Kidney (tissue), 13 donors: ENCODE measurements at regions not wholly inside any gene's neighbourhood (a gene's known extent, or its start where the extent isn't known, plus 50 kb on each side); places are given as distances from the start of the nearest gene placed in this dataset.
A peak's percentile ranks its signal among the peaks of the same experiment; 100 is the strongest.

ENCODE experiments used
- DNase-seq, 5 donors: peaks; one replicate each; pipeline ENCODE4 v3.0.0-alpha.2; 2013 to 2020
- FAIRE-seq: peaks from 2 replicates; lab custom pipeline; 2012; peaks lifted over from hg19 to GRCh38; lab: Jason Lieb, UNC
- H3K27ac ChIP-seq, 2 donors: one replicate each; pipeline ENCODE4 v1.7.0; 2013; ENCODE audit warnings: low read depth in 2 of 2, low read length in 2 of 2, inconsistent platforms in 1 of 2
- H3K27me3 ChIP-seq: one replicate; pipeline ENCODE4 v1.7.1; 2013; ENCODE audit warnings: low read length, inconsistent platforms; ENCODE audit not compliant: control insufficient read depth, insufficient read depth
- H3K36me3 ChIP-seq, 3 donors: one replicate each; pipeline versions ENCODE4 v1.7.0 to v1.7.1; 2013; ENCODE audit warnings: low read length in 3 of 3, control low read depth in 1 of 3, inconsistent platforms in 1 of 3; ENCODE audit not compliant: insufficient read depth in 3 of 3, control insufficient read depth in 2 of 3
- H3K4me1 ChIP-seq, 3 donors: one replicate each; pipeline versions ENCODE4 v1.7.0 to v1.7.1; 2013; ENCODE audit warnings: low read length in 3 of 3, inconsistent platforms in 1 of 3, low read depth in 1 of 3; ENCODE audit not compliant: control insufficient read depth in 2 of 3, insufficient read depth in 2 of 3
- H3K4me3 ChIP-seq, 3 donors: one replicate each; pipeline versions ENCODE4 v1.7.0 to v1.8.1; 2013; ENCODE audit warnings: low read length in 3 of 3, control low read depth in 1 of 3, inconsistent platforms in 1 of 3
- H3K9ac ChIP-seq, 3 donors: one replicate each; pipeline versions ENCODE4 v1.7.0 to v1.7.1; 2013; ENCODE audit warnings: low read length in 3 of 3, control low read depth in 1 of 3, inconsistent platforms in 1 of 3
- H3K9me3 ChIP-seq, 3 donors: one replicate each; pipeline versions ENCODE4 v1.7.0 to v1.7.1; 2013; ENCODE audit warnings: low read length in 3 of 3, control low read depth in 1 of 3, inconsistent platforms in 1 of 3; ENCODE audit not compliant: control insufficient read depth in 2 of 3, insufficient read depth in 1 of 3
- intact Hi-C: fragments of 100-400 bp; cut with DNase I; formaldehyde crosslinking; loops from one replicate; pipeline ENCODE4 v1.11.1; 2022
- TF ChIP-seq, protein P1 (sequence below): IDR thresholded peaks from 3 replicates; pipeline ENCODE4 v1.5.1; 2012; ENCODE audit warnings: mild to moderate bottlenecking, moderate library complexity, borderline replicate concordance; ENCODE audit not compliant: insufficient read depth; ENCODE audit errors: extremely low read depth
- donor health status: control.
- donor health status: control.
- donor health status: control.
- donor health status: control.
- donor health status: control.
- donor health status: DM: yes; HTN: yes; CAD: no.
- donor health status: Normal renal cell carcinoma (clear cell type).

DNA sequence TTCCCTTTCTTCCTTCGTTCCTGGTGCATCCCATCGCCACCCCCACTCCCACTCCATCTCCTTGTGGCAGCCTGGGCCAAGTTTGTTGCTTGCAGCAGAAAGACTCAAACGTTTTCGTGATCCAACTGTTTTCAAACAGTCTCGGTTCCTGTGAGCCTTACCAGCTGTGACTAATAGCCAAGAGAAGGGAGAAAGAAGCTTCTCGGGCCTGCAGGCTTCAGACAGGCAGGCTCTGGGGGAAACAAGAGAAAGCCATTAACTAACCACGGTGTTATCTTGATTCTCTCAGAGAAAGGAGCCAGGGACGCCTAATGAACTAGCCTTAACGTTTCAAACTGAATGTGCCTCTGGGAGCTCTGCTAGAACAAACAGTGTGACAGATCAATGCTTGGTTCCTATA lies 742.0 kb downstream of the NR2F2 start:
- Histone ChIP-seq H3K27ac (no peak overlapping the region), H3K9ac (no peak overlapping the region), H3K9me3 (no peaks in the 10 kb centered on the region), H3K4me3 (no peak overlapping the region), H3K27me3 (no peaks in the 10 kb centered on the region), H3K4me1 (no peaks in the 10 kb centered on the region), H3K36me3 (no peaks in the 10 kb centered on the region)
- FAIRE-seq (no peak), DNase-seq (peak in 3 of 5 donors; percentile 26 to 82 (median 42))
- TF ChIP-seq, protein P1, sequence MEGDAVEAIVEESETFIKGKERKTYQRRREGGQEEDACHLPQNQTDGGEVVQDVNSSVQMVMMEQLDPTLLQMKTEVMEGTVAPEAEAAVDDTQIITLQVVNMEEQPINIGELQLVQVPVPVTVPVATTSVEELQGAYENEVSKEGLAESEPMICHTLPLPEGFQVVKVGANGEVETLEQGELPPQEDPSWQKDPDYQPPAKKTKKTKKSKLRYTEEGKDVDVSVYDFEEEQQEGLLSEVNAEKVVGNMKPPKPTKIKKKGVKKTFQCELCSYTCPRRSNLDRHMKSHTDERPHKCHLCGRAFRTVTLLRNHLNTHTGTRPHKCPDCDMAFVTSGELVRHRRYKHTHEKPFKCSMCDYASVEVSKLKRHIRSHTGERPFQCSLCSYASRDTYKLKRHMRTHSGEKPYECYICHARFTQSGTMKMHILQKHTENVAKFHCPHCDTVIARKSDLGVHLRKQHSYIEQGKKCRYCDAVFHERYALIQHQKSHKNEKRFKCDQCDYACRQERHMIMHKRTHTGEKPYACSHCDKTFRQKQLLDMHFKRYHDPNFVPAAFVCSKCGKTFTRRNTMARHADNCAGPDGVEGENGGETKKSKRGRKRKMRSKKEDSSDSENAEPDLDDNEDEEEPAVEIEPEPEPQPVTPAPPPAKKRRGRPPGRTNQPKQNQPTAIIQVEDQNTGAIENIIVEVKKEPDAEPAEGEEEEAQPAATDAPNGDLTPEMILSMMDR: no peak
- intact Hi-C loops: no loop called here

DNA sequence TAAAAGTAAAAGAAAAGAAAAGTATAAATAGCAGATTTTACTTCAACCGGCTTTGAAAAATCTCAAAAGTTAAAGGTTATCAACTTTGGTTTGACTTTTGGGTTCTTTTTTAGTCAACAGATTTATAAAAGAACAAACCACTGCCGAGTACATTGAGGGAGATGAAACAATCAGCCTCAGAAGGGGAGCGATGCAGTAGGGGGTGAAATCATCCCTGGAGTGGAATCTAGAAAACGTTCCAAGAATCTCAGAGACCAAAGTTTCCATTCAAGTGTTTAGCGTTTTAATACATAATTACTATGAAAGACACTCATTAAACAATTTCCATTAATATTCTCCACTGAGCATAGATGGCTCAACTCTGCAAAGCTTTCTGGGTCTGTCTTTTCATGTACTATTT lies 745.5 kb downstream of the NR2F2 start:
- Histone ChIP-seq H3K9ac (no peak overlapping the region), H3K36me3 (no peaks in the 10 kb centered on the region), H3K4me1 (no peaks in the 10 kb centered on the region), H3K4me3 (no peak overlapping the region), H3K9me3 (no peaks in the 10 kb centered on the region), H3K27me3 (no peaks in the 10 kb centered on the region), H3K27ac (no peak overlapping the region)
- FAIRE-seq (no peak), DNase-seq (peak in 1 of 5 donors; percentile 21)
- TF ChIP-seq, protein P1: no peak
- intact Hi-C loops: no loop called here

DNA sequence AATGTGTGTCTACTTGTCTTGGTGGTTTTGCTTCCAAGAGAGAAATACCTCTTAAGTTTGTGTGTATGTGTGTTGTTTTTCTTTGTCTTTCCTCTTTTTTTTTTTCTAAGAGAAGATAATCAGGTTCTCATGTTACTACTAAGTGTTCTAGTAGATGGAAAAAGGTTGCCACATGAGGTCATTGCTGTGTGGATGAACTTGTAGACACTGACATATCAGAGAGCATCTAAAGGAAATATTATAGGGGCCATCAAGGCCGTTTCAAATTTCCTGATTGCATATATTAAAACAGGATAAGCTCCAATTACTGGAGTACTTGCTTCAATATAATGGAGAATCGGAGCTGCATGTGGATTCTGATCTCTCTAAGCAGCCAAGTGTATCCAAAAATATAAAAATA lies 747.5 kb downstream of the NR2F2 start:
- no peaks in the 10 kb centered on the region for H3K36me3 ChIP-seq
- H3K27ac ChIP-seq: no peak overlapping the region
- H3K9ac ChIP-seq: no peak overlapping the region
- H3K27me3 ChIP-seq: no peaks in the 10 kb centered on the region
- H3K4me1 ChIP-seq: no peaks in the 10 kb centered on the region
- intact Hi-C loops: no loop called here
- TF ChIP-seq, protein P1: no peak
- FAIRE-seq: no peak
- no peak overlapping the region for H3K4me3 ChIP-seq
- peak in 2 of 5 donors; percentile 50 to 71 for DNase-seq
- no peaks in the 10 kb centered on the region for H3K9me3 ChIP-seq

DNA sequence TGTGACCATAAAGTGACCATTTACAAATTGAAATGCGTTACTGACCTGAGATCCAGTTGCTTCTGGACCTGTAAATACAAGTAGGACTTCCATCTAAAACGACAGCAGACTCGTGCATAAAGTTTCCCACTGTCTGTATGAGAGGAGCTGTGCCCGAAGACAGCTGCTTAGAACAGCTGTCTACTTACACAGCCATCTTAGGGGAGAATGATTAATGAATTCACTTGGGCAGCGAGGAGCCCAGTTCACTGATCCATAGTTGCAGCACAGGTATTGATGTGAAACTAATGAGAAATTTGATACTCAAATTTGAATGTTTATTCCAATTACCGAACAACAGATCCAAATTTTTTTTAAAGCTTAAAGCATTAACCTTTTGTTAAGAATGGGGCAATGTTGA lies 748.1 kb downstream of the NR2F2 start:
- Histone ChIP-seq H3K27me3 (no peaks in the 10 kb centered on the region), H3K9me3 (no peaks in the 10 kb centered on the region), H3K4me3 (peak overlapping the region in 1 of 3 donors; percentile 30), H3K9ac (peak overlapping the region in 1 of 3 donors; percentile 15), H3K36me3 (no peaks in the 10 kb centered on the region), H3K27ac (no peak overlapping the region), H3K4me1 (no peaks in the 10 kb centered on the region)
- TF ChIP-seq, protein P1: no peak
- DNase-seq (peak in 4 of 5 donors; percentile 44 to 82 (median 60)), FAIRE-seq (no peak)
- intact Hi-C loops: no loop called here
